NCI-H82 treated with DMSO at 0.1 percent for 48 hours (cell line): ENCODE measurements at regions not wholly inside any gene's neighbourhood (a gene's known extent, or its start where the extent isn't known, plus 50 kb on each side); places are given as distances from the start of the nearest gene placed in this dataset.

Experiments used
- DNase-seq: peaks from one replicate; lab custom pipeline; 2025; ENCODE audit not compliant: unreplicated experiment; lab: John Stamatoyannopoulos, UW

- DNase-seq: no peak
Measured at GRCh38 chr3:157815739-157816138, 290.5 kb downstream of the SHOX2 start.

GRCh38 chr3:157810924-157811718, 295.1 kb downstream of the SHOX2 start:
- DNase-seq: no peak

GRCh38 chr3:157807280-157807679, 298.9 kb downstream of the SHOX2 start:
- no peak for DNase-seq

GRCh38 chr3:157805538-157805937, 300.7 kb downstream of the SHOX2 start:
- DNase-seq: no peak

- DNase-seq: no peak
Measured at GRCh38 chr3:157794771-157795170, 291.6 kb upstream of the VEPH1 start.

- no peak for DNase-seq
Measured at GRCh38 chr3:157793745-157794144, 290.5 kb upstream of the VEPH1 start.

GRCh38 chr3:157789162-157789561, 285.9 kb upstream of the VEPH1 start:
- DNase-seq: no peak

GRCh38 chr3:157786618-157787017, 283.4 kb upstream of the VEPH1 start:
- no peak for DNase-seq

- DNase-seq: no peak
Measured at GRCh38 chr3:157786211-157786610, 283.0 kb upstream of the VEPH1 start.

- no peak for DNase-seq
Measured at GRCh38 chr3:157785102-157785826, 282.0 kb upstream of the VEPH1 start.

- DNase-seq: no peak
Measured at GRCh38 chr3:157782236-157782635, 279.0 kb upstream of the VEPH1 start.

- DNase-seq: no peak
Measured at GRCh38 chr3:157776861-157777260, 273.6 kb upstream of the VEPH1 start.

- no peak for DNase-seq
Measured at GRCh38 chr3:157775446-157775845, 272.2 kb upstream of the VEPH1 start.

GRCh38 chr3:157769378-157769777, 266.2 kb upstream of the VEPH1 start:
- no peak for DNase-seq

- no peak for DNase-seq
Measured at GRCh38 chr3:157767607-157768006, 264.4 kb upstream of the VEPH1 start.

- DNase-seq: no peak
Measured at GRCh38 chr3:157763644-157764043, 260.4 kb upstream of the VEPH1 start.

GRCh38 chr3:157759311-157759710, 256.1 kb upstream of the VEPH1 start:
- DNase-seq: no peak

GRCh38 chr3:157755233-157755632, 252.0 kb upstream of the VEPH1 start:
- no peak for DNase-seq

- peak; percentile 63 for DNase-seq
Measured at GRCh38 chr3:157754451-157754850, 251.2 kb upstream of the VEPH1 start.

GRCh38 chr3:157753787-157754136, 250.5 kb upstream of the VEPH1 start:
- no peak for DNase-seq

GRCh38 chr3:157752956-157753786, 250.0 kb upstream of the VEPH1 start:
- no peak for DNase-seq

GRCh38 chr3:157752554-157752953, 249.3 kb upstream of the VEPH1 start:
- DNase-seq: no peak
